KMS-11 (cell line): ENCODE measurements at regions not wholly inside any gene's neighbourhood (a gene's known extent, or its start where the extent isn't known, plus 50 kb on each side); places are given as distances from the start of the nearest gene placed in this dataset.

Experiments used
- H2AFZ ChIP-seq: fragments of 200-600 bp; sonication (generic); 2 replicates; pipeline ENCODE4 v1.6.1; 2016; ENCODE audit warnings: antibody characterized with exemption, mixed run types, low read depth
- H3K27ac ChIP-seq: fragments of 200-600 bp; sonication (generic); 2 replicates; pipeline ENCODE4 v1.6.1; 2016; ENCODE audit warnings: mild to moderate bottlenecking, mixed run types
- H3K27me3 ChIP-seq: fragments of 200-600 bp; sonication (generic); 2 replicates; pipeline ENCODE4 v1.6.1; 2017; ENCODE audit warnings: mild to moderate bottlenecking, low read depth, mixed run types, moderate library complexity; ENCODE audit not compliant: insufficient read depth
- H3K36me3 ChIP-seq: fragments of 200-600 bp; sonication (generic); 2 replicates; pipeline ENCODE4 v1.6.1; 2017; ENCODE audit warnings: mild to moderate bottlenecking, mixed run types; ENCODE audit not compliant: insufficient read depth
- H3K4me1 ChIP-seq: fragments of 200-600 bp; sonication (generic); 2 replicates; pipeline ENCODE4 v1.6.1; 2016; ENCODE audit warnings: mild to moderate bottlenecking, low read depth, mixed run types; ENCODE audit not compliant: poor library complexity, severe bottlenecking
- H3K4me2 ChIP-seq: fragments of 200-600 bp; sonication (generic); 2 replicates; pipeline ENCODE4 v1.7.0; 2016; ENCODE audit warnings: mild to moderate bottlenecking, mixed run types
- H3K4me3 ChIP-seq: fragments of 200-600 bp; sonication (generic); IDR thresholded peaks from 2 replicates; pipeline ENCODE4 v1.6.1; 2017; ENCODE audit warnings: low read depth, low read length, mixed read lengths; ENCODE audit not compliant: insufficient read depth
- H3K79me2 ChIP-seq: fragments of 200-600 bp; sonication (generic); 2 replicates; pipeline ENCODE4 v1.6.1; 2016; ENCODE audit warnings: low read depth, mixed run types; ENCODE audit not compliant: insufficient read depth
- H3K9ac ChIP-seq: fragments of 200-600 bp; sonication (generic); 2 replicates; pipeline ENCODE4 v1.6.1; 2016; ENCODE audit warnings: mild to moderate bottlenecking, mixed run types
- H4K20me1 ChIP-seq: fragments of 200-600 bp; sonication (generic); 2 replicates; pipeline ENCODE4 v1.6.1; 2016; ENCODE audit warnings: mild to moderate bottlenecking, mixed run types; ENCODE audit not compliant: insufficient read depth
- CTCF ChIP-seq: fragments of 200-600 bp; sonication (generic); conservative IDR thresholded peaks from 2 replicates; pipeline ENCODE4 v1.6.1; 2017; ENCODE audit warnings: low read depth, mild to moderate bottlenecking, antibody characterized with exemption, low read length, moderate library complexity, mixed read lengths

DNA sequence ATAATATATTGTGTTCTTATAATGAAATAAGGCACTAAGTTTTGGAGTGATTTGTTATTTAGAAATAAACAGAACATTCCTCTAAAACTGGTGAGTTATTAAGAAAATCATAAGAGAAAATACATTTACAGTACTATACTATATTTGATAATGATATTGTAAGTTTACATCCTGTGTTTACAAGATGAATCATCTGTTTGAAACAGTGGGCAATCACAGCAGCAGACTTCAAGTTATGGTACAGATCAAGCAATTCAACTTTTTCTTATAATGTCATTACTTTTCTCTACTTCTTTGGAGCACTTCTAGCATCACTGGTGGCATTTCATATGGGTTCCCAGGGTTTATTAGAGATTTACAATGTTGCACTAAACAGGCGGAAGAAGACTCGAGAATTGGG lies 86.5 kb upstream of the BRINP3 start:
- no peak for TF ChIP-seq CTCF
- Histone ChIP-seq H3K4me1 (no peaks in the 10 kb centered on the region), H3K27me3 (no peaks in the 10 kb centered on the region), H3K36me3 (no peaks in the 10 kb centered on the region), H2AFZ (no peak overlapping the region), H3K4me2 (no peak overlapping the region), H3K4me3 (no peak overlapping the region), H3K79me2 (no peaks in the 10 kb centered on the region), H4K20me1 (no peaks in the 10 kb centered on the region), H3K27ac (no peak overlapping the region), H3K9ac (no peak overlapping the region)

DNA sequence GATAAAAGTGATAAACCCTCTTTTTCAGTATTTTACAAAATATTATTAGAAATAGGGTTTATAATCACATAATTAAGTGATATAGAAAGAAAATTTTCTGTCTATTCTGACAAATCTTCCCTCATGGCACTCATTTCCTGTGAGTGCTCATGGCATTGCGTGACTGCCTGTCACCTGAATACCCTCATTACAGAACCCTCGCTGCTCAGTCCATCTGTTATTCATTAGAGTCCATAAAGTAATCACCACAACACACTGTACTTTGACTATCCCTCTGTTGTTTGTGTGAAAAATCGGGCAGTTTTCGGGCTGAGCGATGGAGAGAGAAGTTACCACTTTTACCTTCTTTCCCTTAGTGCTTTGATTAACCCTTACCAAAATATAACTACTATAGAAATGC lies 100.4 kb upstream of the BRINP3 start:
- Histone ChIP-seq H3K36me3 (no peaks in the 10 kb centered on the region), H3K9ac (no peak overlapping the region), H3K79me2 (no peaks in the 10 kb centered on the region), H3K4me1 (peaks cover 13% of the 10 kb centered on the region), H3K4me3 (no peak overlapping the region), H2AFZ (no peak overlapping the region), H3K4me2 (no peak overlapping the region), H4K20me1 (no peaks in the 10 kb centered on the region), H3K27ac (no peak overlapping the region), H3K27me3 (no peaks in the 10 kb centered on the region)
- TF ChIP-seq CTCF: no peak

GRCh38 chr1:190578526-190578925 lies 100.9 kb upstream of the BRINP3 start:
- Histone ChIP-seq H3K79me2 (no peaks in the 10 kb centered on the region), H3K4me1 (peaks cover 13% of the 10 kb centered on the region), H3K36me3 (no peaks in the 10 kb centered on the region), H3K27me3 (no peaks in the 10 kb centered on the region), H4K20me1 (no peaks in the 10 kb centered on the region), H3K9ac (no peak overlapping the region), H3K27ac (no peak overlapping the region), H2AFZ (no peak overlapping the region), H3K4me2 (no peak overlapping the region), H3K4me3 (no peak overlapping the region)
- no peak for TF ChIP-seq CTCF

DNA sequence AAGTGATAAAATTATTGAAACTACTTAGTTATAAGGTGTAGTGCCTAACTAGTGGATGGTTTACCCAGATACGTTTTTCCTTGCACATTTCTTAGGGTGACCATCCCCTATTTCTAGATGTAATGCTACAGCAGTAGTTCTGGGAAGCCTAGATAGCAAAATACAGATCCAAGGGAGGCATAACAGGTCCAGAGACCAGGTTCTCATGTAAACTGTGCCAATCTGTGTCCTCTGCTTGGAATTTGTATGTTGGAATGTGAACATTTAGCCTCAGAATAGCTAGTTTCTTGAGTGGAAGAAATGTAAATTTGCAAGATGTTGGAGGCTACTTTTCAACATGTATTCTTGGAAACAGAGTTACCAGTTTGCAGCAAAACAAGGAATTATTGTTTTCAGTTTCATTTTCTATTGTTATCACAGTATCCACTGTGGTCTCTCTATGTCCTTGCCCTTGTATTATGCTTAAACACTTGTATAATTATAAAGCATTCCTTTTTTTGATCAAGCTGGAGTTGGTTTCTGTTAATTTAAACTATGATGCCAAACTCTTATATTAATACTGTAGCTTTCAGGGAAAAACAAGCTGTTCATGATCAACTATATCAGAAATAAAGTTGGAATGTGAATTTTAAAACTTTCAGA lies 102.0 kb upstream of the BRINP3 start:
- Histone ChIP-seq H3K79me2 (no peaks in the 10 kb centered on the region), H3K4me1 (peaks cover 13% of the 10 kb centered on the region), H3K27ac (no peak overlapping the region), H3K36me3 (no peaks in the 10 kb centered on the region), H3K9ac (no peak overlapping the region), H2AFZ (peak overlapping the region; percentile 52), H4K20me1 (no peaks in the 10 kb centered on the region), H3K4me3 (no peak overlapping the region), H3K27me3 (no peaks in the 10 kb centered on the region), H3K4me2 (peak overlapping the region; percentile 42)
- TF ChIP-seq CTCF: no peak
